HEK293T (cell line): ENCODE measurements at regions not wholly inside any gene's neighbourhood (a gene's known extent, or its start where the extent isn't known, plus 50 kb on each side); places are given as distances from the start of the nearest gene placed in this dataset.

Source experiments
- BHLHE40 ChIP-seq: fragments of 450-650 bp; IDR thresholded peaks from 2 replicates; pipeline ENCODE4 v1.6.1; 2016; ENCODE audit warnings: mild to moderate bottlenecking, moderate library complexity, borderline replicate concordance
- ELF4 ChIP-seq: fragments of 450-650 bp; IDR thresholded peaks from 2 replicates; pipeline ENCODE4 v1.6.1; 2017; ENCODE audit warnings: antibody characterized with exemption
- FOXM1 ChIP-seq: fragments of 450-650 bp; IDR thresholded peaks from 2 replicates; pipeline ENCODE4 v1.6.1; 2017; ENCODE audit warnings: mild to moderate bottlenecking, borderline replicate concordance
- L3MBTL2 ChIP-seq: fragments of 450-650 bp; conservative IDR thresholded peaks from 2 replicates; pipeline ENCODE4 v1.6.1; 2016; ENCODE audit warnings: mild to moderate bottlenecking
- SUZ12 ChIP-seq: fragments of 450-650 bp; IDR thresholded peaks from 2 replicates; pipeline ENCODE4 v1.6.1; 2016; ENCODE audit warnings: mild to moderate bottlenecking

GRCh38 chr15:81567924-81568323 is 193.9 kb upstream of the TMC3 start:
- TF ChIP-seq BHLHE40, result no peak
- no peak for TF ChIP-seq ELF4
- no peak for TF ChIP-seq FOXM1
- TF ChIP-seq L3MBTL2, result no peak
- TF ChIP-seq SUZ12, result no peak
